AG10803 (cell line): ENCODE measurements at regions not wholly inside any gene's neighbourhood (a gene's known extent, or its start where the extent isn't known, plus 50 kb on each side); places are given as distances from the start of the nearest gene placed in this dataset.

Experiments
- DNase-seq: peaks from one replicate; pipeline ENCODE4 v3.0.0; 2010; ENCODE audit warnings: low read depth
- H3K4me3 ChIP-seq: 2 replicates; pipeline ENCODE4 v1.5.1; 2011; ENCODE audit warnings: mild to moderate bottlenecking, low read length, control low read depth
- TF ChIP-seq, protein P1 (sequence below): conservative IDR thresholded peaks from 2 replicates; pipeline ENCODE4 v1.5.1; 2011; ENCODE audit warnings: mild to moderate bottlenecking, low read length, control low read depth, inconsistent platforms

DNA sequence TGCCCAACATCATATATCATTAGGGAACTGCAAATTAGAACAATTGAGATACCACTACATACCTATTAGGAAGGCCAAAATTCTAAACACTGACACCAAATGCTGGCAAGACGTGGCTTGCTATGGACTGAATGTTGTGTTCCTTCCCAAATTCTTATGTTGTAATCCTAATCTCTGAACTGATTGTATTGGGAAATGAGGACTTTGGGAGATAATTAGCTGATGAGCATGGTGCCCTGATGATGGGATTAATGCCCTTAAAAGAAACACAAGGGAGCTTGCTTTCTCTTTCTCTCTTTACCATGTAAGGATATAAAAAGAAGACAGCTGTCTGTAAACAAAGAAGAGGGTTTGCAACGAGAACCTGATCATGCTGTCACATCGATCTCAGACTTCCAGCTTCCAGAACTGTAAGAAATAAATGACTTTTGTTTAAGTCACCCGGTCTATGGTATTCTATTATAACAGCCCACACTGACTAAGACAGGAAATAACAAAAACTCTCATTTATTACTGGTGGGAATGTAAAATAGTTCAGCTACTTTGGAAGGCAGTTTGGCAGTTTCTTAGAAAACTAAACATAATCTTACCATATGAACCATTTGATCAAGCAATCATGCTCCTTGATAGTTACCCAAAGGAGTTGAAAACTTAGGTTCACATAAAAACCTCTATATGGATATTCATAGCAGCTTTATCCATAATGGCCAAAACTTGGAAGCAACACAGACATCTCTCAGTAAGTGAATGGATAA is 458.3 kb upstream of the CBLB start:
- TF ChIP-seq, protein P1, sequence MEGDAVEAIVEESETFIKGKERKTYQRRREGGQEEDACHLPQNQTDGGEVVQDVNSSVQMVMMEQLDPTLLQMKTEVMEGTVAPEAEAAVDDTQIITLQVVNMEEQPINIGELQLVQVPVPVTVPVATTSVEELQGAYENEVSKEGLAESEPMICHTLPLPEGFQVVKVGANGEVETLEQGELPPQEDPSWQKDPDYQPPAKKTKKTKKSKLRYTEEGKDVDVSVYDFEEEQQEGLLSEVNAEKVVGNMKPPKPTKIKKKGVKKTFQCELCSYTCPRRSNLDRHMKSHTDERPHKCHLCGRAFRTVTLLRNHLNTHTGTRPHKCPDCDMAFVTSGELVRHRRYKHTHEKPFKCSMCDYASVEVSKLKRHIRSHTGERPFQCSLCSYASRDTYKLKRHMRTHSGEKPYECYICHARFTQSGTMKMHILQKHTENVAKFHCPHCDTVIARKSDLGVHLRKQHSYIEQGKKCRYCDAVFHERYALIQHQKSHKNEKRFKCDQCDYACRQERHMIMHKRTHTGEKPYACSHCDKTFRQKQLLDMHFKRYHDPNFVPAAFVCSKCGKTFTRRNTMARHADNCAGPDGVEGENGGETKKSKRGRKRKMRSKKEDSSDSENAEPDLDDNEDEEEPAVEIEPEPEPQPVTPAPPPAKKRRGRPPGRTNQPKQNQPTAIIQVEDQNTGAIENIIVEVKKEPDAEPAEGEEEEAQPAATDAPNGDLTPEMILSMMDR, result no peak
- DNase-seq, result peak; percentile 51
- H3K4me3 ChIP-seq, result no peak overlapping the region

DNA sequence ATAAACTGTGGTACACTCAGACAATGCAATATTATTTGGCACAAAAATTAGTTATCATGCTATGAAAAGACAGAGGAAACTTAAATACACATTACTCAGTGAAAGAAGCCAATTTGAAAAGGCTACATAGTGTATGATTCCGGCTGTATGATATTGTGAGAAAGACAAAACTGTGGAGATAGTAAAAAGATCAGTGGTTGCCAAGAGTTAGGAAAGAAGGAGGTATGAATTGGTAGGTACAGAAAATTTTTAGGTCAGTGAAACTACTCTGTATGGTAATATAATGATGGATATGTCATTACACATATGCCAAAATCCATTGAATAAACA is 458.8 kb upstream of the CBLB start:
- TF ChIP-seq, protein P1, result no peak
- DNase-seq, result no peak
- no peak overlapping the region for H3K4me3 ChIP-seq

DNA sequence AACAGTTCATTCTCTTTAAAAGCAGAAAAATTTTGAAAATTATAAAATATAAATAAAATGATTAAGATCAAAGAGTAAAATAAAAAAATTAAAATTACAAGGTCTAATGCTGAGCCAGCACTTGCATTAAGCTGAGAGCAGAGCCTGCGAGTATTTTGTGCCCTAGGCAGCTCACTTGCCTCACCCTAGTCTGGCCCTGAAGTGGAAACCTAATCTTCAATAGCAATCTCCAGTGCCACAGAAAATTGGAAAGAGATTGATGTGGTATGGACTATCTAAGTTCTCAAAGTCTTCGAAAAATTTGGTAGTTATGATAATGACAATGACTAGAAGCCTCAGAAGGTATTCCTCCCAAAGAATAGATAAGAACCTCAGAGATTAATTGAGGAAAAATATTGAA is 459.4 kb upstream of the CBLB start:
- DNase-seq, result no peak
- TF ChIP-seq, protein P1, result no peak
- H3K4me3 ChIP-seq, result no peak overlapping the region

DNA sequence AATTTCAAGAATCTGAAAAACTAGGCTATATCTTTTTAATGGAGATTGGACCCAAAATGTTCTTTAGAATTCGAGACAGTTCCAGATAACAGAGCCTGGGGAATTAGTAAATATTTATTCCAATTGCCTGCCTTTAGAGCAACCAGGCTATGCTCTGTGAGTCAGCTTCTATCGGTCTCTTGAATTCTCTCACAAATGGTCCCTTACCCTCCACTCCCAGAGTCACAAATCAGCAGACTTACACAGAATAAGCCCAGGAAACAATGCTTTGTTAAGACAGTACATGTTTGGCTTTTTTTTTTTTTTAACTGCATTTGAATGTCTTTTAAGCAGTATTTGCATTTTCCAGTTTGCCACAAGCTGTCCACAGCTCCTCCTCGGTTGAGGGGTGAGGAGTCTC is 460.7 kb upstream of the CBLB start:
- DNase-seq, result no peak
- H3K4me3 ChIP-seq, result no peak overlapping the region
- TF ChIP-seq, protein P1, result no peak

DNA sequence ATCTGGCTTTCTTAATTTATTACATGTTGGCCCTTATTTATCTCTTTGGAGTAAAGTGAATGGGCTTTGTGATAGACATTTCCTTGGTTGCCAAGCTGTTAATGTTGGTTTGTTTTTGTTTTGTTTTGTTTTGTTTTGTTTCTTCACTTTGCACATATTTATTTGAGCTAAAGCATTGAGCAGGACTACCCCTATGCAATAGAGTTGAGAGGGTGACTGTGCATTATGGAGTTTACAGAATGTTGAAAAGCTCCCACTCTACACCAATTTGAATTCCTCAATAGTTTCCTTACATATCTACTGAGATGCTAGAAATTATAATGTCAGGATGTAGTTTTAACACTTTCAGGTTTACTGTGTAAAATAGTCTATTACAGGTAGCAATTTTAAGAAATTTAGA is 462.8 kb upstream of the CBLB start:
- TF ChIP-seq, protein P1, result no peak
- no peak overlapping the region for H3K4me3 ChIP-seq
- DNase-seq, result no peak

DNA sequence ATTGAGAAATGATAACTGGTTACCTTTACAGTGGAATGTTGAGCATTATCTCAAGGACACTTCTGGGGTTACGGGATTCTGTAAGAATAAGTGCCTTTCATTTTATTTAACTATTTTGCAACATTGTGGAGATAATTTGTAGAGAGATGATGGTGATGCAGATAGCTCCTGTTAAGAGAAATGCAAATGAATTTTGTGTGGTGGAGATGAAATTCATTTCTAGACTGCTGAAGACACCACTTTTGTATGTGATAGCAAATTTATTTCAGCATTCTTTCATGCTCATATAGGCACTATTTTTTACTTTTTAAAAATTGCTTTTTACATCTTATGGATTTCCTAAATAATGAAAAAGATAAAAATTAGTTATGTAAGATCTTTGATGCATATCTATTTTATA is 463.3 kb upstream of the CBLB start:
- no peak overlapping the region for H3K4me3 ChIP-seq
- TF ChIP-seq, protein P1, result no peak
- DNase-seq, result no peak

DNA sequence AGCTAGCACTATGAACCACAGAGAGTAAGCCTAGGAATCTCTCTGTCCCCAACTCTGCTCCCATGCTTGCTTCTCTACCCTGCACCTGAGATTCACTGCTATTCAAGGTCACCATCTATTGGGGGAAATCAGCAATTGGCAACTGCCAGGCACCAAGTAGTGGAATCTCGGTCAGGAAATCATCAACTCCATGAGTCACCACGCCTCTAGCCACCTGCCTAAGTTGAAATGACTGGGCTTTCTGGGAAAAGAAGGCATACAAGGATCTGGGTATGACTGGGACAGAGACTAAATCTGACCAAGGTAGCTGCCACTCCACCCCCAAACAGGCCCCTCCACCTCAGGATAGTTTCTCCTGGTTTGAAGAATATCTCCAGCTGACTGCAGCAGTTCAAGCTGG is 464.1 kb upstream of the CBLB start:
- H3K4me3 ChIP-seq, result no peak overlapping the region
- no peak for DNase-seq
- TF ChIP-seq, protein P1, result no peak
